GM19324 (cell line): ENCODE measurements at regions not wholly inside any gene's neighbourhood (a gene's known extent, or its start where the extent isn't known, plus 50 kb on each side); places are given as distances from the start of the nearest gene placed in this dataset.

Experiments
- ATAC-seq: cut with Tn5 transposase; IDR thresholded peaks from one replicate; pipeline ENCODE4 v1.9.1; 2021; ENCODE audit warnings: mild to moderate bottlenecking, moderate library complexity; ENCODE audit not compliant: unreplicated experiment, low FRiP score

DNA sequence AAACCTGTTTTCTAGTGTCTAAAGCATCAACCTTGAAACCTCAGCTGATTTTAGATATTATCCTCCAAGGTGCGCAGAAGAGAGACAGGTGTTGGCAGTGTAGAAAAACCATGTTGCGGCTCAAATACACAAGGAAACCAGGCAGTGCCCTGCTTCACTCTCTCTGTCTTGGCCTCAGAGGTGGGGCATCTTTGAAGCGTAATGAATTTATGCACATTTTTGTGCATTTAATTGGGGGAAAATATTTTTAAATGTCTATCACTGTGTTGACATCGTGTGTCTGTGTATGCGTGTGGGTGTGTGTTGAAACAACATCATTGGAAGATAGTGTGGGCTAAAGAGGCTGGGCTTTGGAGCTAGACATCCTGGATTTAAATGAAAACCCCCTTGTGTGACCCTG, 334.0 kb upstream of the CHD6 start:
- ATAC-seq, result no peak

DNA sequence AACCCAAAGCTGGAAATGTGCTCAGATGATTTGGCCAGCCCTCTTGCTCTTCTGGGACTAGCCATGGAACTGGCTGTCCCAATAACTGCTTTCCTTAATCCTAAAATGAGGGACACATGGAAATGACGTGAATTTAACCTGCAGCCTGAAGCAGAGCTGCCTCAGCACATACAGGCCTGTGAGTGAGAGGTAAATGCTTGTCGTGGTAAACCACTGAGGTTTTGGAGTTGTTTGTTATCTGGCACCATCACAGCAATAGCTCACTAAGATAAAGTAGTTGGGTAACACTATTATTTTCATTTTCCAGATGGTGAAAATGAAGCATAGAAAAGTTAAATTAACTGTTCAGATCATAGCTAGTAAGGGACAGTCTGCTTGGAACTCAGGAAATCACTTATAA, 333.4 kb upstream of the CHD6 start:
- ATAC-seq, result no peak

DNA sequence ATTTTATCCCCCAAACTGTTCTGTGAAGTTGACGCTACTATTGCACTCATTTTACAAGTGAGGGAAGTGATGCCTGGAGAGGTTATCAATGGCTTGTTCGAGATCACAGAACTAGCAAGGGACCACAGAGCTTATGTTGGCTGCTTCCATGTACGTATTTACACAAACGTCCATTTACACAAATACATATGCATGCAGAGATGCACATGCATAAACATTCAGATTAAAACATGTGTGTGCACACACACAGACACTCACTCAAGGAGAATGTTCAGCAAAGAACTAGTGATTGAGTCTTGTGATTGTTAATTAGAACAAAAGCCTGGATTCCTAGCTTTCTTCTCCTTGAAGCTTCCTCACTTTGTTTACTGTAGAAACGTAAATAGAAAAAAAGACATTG, 321.5 kb upstream of the CHD6 start:
- no peak for ATAC-seq

DNA sequence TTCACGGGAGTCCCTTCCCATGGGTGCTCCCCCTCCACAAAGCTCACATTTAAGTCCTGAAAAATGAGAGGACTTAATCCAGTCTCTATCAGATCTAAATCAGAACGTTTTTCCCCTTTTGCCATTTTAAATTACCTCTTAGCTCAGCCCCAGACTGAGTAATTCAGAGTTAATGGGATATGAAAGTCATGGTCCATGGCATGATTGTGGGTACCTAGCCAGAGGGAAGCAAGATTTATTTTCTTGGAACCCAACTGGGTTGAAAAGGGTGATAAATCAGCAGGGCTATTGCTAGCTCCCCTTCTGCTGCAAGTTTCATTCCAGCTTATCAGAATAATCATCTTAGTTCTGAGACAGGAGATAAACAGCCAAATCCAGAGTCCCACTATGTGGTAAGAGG, 320.2 kb upstream of the CHD6 start:
- no peak for ATAC-seq

DNA sequence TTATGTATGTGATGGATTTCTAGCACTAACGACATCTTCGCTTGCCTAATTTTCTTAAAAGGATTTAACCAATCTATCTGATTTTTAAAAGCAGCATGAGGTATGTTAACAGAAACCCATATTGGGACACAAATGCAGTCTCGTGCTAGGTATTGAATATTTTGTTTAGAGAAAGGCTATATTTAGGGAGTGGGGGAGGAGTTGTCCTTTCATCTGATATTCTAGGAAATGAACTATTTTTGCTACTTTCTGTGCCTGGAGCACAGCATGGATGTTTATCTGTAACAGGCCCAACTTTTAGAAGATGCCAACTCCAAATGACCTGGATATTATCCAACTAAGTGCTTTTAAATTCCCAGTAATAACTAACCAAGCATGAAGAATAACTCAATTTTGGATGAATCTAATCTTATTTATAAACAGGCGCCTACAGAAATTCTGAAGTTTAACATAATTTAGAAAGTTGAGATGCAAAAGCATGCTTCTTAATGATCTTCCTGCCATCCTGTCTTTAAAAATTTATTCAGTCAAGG, 317.1 kb upstream of the CHD6 start:
- no peak for ATAC-seq

DNA sequence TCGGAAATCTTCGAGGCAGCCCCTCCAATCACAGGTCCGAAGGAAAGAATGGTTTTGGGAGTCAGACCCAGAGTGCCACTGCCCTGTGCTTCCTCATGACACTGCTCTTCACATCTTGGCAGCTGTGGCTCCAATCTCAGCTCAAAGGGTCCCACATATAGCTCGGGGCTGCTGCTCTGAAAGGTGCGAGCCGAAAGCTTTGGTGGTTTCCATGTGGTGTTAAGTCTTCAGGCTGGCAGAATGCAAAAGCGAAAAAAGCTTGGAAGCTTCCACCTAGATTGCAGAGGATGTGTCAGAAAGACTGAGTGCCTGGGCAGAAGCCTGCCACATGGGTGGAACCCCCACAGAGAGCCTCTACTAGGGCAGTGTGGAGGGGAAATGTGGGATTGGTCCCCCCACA, 314.3 kb upstream of the CHD6 start:
- ATAC-seq, result no peak

DNA sequence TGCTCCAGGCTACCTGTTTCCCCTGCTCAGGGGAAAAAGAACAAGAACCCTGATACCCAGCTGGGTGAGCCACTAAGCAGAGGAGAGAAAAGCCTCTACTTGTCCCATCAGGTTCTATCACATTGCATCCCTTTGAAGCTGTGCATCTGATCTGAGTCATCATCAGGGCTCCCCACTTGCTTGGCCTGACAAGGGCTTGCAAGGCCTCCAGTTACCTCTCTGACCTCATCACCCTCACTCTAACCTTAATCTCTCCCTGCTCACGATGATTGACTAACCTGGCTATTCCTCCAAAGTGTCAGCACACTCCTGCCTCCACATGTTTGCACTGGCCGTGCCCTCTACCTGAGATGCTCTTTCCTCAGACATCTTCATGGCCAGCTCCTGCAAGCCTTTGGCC, 309.5 kb upstream of the CHD6 start:
- no peak for ATAC-seq

DNA sequence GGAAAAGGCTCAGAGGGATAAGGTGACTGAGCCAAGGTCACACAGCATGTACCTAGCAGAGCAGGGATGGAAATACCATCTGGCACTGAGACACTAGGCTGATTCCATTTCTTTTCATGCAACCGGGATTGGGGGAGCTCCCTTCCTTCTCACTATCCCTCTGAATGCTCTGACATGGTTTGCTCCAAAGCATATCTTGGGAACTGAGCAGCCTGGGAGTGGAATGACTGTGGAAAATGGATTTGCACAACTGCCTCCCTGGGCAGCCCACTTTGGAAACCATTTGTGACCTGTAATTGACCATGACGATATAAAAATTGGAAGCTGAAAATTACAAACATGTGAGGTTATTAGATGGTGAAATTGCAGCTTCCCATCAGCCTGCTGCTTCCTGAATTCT, 309.0 kb upstream of the CHD6 start:
- no peak for ATAC-seq

DNA sequence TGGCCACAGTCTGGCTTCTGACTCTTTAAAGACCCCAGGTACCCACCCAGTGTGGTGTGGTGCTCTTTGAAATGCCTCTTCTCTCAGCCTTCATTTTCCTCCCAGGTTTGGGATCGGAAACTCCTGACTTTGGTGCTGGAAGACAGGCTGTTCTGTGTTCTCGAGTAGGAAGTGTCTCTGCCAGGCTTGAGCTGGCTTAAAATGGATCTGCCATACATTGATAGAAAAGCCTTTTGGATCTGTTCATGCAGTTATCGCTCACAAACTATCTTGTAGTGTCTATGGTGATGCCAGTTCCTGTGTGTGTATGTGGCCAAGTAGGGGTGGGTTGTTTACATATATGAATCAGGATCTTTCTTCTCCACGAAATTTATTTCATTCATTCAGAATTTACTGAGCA, 307.3 kb upstream of the CHD6 start:
- no peak for ATAC-seq

DNA sequence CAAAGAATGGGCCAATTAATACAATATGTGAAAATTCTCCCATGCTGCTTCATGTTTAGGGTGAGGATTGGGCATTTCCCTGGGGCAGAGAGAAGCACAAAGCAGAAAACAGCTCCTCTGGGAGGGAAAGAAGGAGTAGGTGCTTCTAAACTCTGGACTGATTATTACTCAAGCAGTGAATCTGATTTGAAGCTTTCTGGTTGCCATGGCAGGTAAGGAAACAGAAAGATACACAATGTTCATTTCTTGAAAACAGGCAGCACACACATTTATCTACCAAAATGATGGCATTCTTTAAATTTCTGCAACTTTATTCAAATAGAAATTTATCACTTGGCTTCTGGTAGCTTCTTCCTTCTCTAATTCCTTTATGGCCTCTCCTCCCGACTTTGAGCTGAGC, 305.4 kb upstream of the CHD6 start:
- ATAC-seq, result no peak

DNA sequence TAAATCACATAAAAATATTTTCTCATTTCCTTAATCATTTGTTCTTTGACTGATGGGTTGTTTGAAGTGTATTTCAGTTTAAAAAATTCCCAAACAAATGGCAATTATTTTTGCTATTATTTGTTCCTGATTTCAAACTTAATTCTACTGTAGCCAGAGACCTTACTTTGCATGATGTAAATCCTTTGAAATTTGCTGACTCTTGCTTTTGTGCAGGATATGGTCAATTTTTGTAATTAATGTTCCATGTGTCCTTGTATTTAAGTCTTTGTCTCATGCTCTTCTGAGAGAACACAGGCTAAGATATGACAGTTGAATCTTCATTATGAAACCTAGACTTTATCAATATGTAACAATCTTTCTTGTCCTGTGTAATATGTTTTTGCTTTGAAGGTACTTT, 295.0 kb upstream of the CHD6 start:
- no peak for ATAC-seq

DNA sequence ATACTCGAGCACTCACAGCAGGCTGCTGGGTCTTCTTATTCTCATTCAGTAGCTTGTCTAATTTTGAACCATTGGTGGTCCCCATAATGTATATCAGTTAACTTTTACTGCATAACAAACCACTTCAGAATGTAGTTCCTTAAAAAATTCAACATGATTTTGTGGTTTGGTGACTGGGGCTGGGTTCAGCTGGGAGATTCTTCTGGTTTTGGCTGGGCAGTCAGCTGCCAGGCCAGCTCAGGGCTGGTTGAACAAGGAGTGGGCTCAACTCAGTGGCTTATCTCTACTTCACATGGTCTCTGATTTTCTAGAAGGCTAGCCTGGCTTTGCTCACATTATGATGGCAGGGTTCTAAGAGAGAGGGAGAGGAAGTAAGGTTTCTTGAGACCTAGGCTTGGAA, 292.4 kb upstream of the CHD6 start:
- ATAC-seq, result no peak

DNA sequence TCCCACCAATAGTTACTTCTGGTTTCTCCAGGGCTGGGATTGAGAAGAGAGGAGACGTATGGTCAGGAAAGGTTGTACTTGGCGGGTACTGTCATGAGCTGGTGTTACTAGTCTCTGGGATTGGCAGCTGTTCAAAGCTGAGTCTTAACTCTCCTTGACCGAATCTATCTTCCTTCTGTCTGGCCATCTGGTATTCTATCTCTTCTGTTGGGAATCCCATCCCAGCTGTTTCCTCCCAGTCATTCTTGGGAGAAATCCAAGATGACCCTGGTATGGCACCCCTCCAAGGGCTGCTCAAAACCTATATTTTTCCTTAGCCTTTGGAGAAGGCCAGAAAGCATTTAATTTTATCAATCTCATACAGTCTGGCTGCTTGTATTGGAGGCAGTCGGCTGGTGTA, 287.0 kb upstream of the CHD6 start:
- no peak for ATAC-seq

DNA sequence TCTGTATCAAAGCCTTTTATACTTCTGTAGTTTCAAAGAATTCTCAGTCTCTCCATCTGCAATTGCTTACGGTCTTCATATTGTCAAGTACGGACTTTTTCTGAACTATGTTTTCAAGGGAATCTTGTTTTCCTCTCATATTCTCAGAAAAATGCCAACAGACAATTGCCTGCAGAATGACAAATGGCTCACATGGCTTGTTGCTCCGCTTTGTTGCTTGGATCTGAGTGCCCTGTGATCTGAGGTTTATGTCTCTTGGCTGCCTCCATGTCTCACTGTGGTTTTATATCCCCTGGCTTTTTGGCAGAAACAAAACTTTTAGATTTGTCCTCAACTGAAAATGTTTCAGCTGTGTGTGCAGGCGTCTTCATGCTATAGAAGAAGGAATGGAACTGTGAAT, 285.4 kb upstream of the CHD6 start:
- no peak for ATAC-seq

DNA sequence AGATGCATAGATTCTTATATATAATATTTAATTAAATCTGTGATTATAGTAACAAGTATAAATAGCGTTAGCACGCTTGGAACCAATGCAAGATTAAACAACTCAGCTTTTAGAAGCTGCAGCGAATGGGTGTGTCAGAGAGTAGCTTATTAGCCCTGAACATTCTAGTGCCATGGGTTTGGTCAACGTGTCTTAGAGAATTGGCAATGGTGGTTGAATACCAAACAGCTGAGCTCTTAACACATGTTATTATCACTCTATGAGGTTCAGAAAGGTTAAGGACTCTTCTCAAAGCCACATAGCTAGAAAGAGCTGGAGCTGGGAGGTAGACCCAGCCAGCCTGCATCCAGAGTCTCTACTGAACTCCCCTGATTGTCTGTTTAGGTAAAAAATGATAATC, 284.2 kb upstream of the CHD6 start:
- no peak for ATAC-seq

DNA sequence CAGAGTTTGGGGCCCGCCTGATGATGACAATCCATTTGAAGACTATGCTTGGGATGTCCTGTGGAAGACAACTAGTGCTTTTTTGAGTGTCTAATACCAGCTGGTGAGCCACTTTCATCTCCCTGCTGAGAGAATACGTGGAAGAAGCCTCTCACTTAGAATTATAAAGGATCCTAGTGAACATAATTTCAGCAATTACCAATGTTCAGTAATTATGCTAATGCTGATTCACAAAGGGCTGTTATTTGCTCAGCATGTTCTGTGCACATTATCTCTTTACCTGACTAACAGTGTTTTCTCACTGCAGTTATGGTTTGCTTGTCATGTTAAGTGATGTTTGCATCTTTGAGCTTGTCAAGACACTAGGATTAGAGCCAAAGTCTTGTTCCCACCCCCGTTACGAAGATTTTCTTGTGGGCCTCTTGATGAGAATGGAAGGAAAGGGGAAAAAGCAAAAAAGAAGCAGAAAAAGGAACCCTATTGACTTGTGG, 282.1 kb upstream of the CHD6 start:
- no peak for ATAC-seq

DNA sequence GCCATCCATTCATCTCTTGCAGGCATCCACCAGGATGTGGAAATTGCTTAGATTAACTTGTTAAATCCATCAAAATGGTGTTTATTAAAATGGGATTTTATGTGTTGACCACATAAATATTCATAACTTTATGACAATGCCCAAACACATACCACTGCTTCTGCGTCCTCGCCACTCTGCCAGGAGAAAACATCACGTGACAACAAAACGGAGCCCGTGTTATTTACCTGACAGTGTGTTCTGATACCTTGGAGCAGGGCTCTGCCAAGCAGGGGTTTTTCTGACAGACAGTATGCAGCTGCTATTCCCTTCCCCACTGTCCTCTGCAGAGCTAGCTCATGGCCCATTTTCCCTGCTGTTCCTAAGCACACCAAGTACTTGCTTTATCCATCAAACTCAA, 279.5 kb upstream of the CHD6 start:
- ATAC-seq, result no peak

DNA sequence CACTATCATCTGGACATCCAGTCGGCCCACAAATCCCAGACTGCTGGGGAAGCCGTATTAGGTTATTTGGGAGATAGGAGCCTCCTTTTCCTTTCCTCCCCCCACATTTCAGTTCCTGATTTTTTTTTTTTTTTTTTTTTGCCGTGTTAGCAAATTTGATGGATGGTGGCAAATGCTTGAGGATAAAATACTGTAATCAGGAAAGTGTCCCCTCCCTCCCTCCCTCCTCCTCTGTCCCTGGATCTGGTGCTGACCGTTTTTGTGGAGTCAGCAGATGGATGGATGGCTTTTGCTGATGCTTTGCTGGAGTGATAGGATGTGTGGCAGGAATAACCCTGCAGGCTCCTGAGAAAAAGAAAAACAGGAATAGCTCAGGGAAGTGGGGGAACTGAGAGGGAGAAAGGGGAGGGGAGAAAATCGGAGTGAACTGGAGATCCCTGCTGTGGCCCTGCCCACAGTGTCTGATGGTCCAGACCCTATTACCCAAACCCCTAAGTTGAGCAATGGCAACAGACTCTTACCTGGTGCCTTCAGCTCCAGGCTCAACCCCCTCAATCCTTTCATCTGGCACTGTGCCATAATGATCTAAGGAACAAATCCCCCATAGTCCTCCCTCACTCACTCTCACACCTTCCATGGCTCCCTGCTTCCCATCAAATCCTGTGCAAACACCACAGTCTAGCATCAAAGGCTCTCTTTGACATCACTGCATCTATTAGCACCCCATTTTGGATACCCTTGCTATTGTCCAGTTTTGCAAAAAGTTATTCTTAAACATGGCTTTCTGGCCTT, 277.3 kb upstream of the CHD6 start:
- ATAC-seq, result no peak

DNA sequence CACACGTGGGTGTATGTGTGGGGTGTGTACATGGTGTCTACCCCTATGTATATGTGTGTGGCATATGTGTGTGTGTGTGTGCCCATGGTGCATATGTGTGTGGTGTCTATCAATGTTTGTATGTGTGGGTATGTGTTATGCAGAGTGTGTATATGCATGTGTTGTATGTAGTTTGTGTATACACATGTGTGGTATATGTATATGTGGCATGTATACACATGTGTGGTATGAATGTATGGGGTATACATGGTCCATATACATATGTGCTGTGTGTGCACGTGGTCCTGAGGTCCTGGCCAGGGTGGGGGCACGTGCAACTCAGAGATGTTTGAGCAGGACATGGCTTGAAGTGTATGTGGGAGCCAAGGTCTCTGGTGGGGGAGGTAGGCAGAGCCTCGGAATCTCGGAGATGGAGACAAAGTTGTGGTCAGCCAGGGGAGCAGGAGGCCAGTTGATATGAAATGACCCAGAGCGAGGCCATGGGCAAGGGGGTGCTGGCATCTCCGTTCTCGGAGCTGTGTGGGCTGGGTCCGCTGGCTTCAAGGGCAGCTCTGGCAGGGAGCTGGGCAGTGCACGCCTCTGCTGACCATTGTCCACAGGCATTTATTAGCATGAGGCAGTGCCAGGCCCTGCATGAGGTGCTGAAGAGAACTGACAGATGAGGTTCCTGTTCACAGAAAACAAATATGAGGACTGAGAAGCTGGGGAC, 276.2 kb upstream of the CHD6 start:
- ATAC-seq, result no peak

DNA sequence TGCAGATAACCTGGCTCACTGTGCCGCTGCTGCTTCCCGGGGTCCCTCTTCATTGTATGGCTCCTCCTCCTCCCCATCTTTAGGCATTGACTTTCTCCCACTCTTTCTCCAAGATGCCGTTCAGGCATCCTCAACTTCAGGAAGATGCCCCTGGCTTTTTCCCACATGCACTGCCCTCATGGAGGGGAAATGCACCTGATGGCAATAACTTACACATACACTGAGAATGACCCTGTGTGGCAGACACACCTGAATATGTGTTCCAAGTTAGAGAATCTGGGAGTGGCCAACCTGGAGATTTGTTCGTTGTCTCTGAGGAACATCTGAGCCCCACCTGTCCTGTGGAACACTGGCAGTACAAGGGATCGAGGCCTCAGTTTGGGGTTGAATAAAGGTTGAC, 273.9 kb upstream of the CHD6 start:
- no peak for ATAC-seq

DNA sequence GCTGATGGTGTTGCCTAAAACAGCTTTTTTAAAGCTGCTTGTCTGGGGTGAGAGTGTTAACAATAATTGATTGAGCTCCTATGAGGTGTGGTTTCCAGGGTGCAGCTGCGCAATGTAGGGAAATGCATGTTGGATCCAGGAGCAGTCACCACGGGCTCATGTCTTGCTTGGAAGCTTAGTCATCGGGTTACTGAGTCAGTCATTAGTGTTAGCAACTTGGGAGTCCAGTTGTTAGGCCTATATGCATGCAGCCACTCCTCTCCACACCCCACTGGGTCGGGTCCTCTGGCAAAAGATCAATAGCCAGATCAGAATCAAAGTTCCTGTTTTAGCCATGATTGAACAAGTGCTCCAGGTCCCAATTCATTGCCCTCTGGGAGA, 271.7 kb upstream of the CHD6 start:
- ATAC-seq, result no peak
